Omental fat pad (tissue), 3 donors: ENCODE measurements at regions not wholly inside any gene's neighbourhood (a gene's known extent, or its start where the extent isn't known, plus 50 kb on each side); places are given as distances from the start of the nearest gene placed in this dataset.

ENCODE experiments used
- ATAC-seq: fragments of 150-250 bp; one replicate; pipeline ENCODE4 v1.9.1; 2016; ENCODE audit warnings: mild to moderate bottlenecking, moderate library complexity; ENCODE audit not compliant: low FRiP score
- DNase-seq: peaks from one replicate; pipeline ENCODE4 v3.0.0-alpha.2; 2019; ENCODE audit warnings: low spot score
- TF ChIP-seq, protein P1 (sequence below), 3 donors: fragments of 450-650 bp; IDR thresholded peaks; one replicate each; pipeline ENCODE4 v1.5.1; 2016 to 2017; ENCODE audit warnings: antibody characterized with exemption in 3 of 3, mild to moderate bottlenecking in 3 of 3, moderate library complexity in 2 of 3

GRCh38 chr14:96637521-96637920 is 135.3 kb downstream of the PAPOLA start:
- DNase-seq (peak; percentile 9), ATAC-seq (no peak)
- TF ChIP-seq, protein P1, sequence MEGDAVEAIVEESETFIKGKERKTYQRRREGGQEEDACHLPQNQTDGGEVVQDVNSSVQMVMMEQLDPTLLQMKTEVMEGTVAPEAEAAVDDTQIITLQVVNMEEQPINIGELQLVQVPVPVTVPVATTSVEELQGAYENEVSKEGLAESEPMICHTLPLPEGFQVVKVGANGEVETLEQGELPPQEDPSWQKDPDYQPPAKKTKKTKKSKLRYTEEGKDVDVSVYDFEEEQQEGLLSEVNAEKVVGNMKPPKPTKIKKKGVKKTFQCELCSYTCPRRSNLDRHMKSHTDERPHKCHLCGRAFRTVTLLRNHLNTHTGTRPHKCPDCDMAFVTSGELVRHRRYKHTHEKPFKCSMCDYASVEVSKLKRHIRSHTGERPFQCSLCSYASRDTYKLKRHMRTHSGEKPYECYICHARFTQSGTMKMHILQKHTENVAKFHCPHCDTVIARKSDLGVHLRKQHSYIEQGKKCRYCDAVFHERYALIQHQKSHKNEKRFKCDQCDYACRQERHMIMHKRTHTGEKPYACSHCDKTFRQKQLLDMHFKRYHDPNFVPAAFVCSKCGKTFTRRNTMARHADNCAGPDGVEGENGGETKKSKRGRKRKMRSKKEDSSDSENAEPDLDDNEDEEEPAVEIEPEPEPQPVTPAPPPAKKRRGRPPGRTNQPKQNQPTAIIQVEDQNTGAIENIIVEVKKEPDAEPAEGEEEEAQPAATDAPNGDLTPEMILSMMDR (IDR thresholded peaks at IDR 0.05) = no peak

DNA sequence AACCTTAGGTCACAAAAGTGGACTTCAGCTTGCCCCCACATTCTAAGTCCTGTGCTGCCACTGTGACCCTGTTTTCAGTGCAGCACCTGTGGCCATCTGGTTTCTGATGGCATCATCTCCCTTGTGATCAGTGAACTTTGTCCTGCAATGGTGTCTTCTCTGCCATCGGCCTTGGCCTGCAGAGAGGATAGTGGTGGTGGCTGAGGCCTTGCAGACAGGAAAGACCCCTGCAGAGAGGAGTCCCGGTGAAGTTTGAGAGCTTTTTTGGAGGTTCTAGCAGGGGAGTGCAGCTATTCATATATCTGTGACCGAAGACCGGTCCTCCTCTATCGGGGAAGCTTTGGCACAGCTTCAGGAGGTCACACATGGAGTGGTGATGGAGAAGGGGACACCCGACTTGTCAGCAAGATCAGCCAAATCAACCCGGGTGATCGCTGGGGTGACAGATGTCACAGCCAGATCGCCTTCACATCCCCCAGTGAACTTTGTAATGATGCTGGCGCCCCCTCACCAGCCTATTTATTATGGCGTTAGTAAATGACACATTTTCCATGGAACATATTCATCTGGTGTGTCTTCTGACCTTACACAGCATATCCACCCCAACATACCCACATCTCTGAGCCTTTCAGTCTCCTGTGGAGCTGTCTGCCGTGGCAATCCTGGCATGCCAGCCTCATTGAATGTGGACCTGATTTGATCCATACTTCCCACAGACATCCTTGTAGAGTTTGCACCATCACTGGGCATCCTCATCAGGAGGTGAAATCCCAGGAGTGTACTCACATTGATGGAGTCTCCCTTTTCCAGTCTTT is 136.1 kb downstream of the PAPOLA start:
- peak; percentile 7 for DNase-seq
- no peak for ATAC-seq
- TF ChIP-seq, protein P1 (IDR thresholded peaks at IDR 0.05) = no peak

DNA sequence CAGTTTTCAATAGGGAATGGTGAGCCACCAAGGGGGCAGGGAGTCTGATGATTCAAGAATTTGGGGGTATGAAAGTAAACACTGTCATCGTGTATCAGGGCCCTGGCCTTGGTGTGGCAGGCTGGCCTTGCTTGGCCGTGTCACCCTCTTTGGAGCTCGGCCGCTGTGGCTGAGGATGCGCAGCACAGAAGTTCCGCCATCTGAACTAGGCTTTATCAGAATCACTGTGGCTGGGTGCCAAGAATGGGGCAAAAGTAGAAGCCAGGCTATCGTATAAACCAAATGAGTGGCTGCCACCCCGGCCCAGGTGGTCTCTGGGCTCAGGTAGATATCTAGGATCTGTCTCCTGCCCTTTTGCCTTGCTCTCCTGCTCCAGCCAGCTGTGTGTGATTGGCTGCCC is 137.4 kb downstream of the PAPOLA start:
- ATAC-seq = no peak
- DNase-seq = peak; percentile 6
- TF ChIP-seq, protein P1 (IDR thresholded peaks at IDR 0.05) = no peak

GRCh38 chr14:96648506-96649326 is 146.5 kb downstream of the PAPOLA start:
- DNase-seq = no peak
- ATAC-seq = no peak
- TF ChIP-seq, protein P1 (IDR thresholded peaks at IDR 0.05) = no peak

DNA sequence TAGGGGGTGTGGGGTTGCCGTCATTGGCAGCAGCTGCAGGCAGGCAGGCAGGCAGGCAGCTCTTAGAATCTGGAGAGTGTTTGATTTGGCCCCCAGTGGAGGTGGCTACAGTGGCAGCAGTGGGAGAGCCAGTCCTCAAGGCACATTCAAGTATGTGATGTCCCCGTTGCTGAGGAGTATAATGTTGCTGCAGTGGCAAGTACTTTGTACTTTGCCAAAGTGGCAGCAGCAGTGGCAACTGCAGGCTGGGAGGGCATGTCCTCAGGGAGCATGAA is 147.1 kb downstream of the PAPOLA start:
- TF ChIP-seq, protein P1 (IDR thresholded peaks at IDR 0.05) = no peak

DNA sequence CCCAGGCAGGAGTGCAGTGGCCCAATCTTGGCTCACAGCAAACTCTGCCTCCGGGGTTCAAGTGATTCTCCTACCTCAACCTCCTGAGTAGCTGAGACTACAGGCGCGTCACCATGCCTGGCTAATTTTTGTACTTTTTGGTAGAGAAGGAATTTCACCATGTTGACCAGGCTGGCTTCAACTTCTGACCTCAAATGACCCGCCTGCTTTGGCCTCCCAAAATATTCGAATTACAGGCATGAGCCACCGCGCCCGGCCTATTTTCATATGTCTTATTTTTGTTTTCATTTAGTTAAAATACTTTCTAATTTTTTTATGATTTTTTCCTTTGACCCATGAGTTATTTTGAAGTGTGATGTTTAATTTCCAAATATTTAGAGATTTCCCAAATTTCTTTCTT is 143.6 kb upstream of the VRK1 start:
- no peak for ATAC-seq
- TF ChIP-seq, protein P1 (IDR thresholded peaks at IDR 0.05) = no peak
- DNase-seq = no peak

More for the DNA sequence above, 147.1 kb downstream of the PAPOLA start:
- DNase-seq = no peak
- ATAC-seq = no peak
